Endothelial cell of umbilical vein (primary cell): ENCODE measurements at regions not wholly inside any gene's neighbourhood (a gene's known extent, or its start where the extent isn't known, plus 50 kb on each side); places are given as distances from the start of the nearest gene placed in this dataset.

Experiments used
- BruUV-seq: library from RNA; stranded (reverse); fragments of 400-500 nt; replicated peaks from 2 replicates; lab custom pipeline; 2021; lab: Mats Ljungman, UMichigan
- CTCF ChIA-PET: fragments of 300-600, 350-600 bp; sonication (Branson Sonifier 250); formaldehyde crosslinking; loops from one replicate; lab custom pipeline; 2021; ENCODE audit warnings: antibody characterized with exemption, inconsistent platforms; lab: Charles Lee
- POLR2A ChIA-PET: fragments of 300-600, 350-600 bp; sonication (Branson Sonifier 250); formaldehyde crosslinking; loops from one replicate; lab custom pipeline; 2021; ENCODE audit warnings: antibody characterized with exemption, inconsistent platforms; lab: Charles Lee
- DNase-seq: peaks from one replicate; pipeline ENCODE4 v3.0.0-alpha.2; 2011; ENCODE audit warnings: low read depth, low spot score
- FAIRE-seq: peaks from 2 replicates; lab custom pipeline; 2011; peaks lifted over from hg19 to GRCh38; lab: Jason Lieb, UNC
- H2AFZ ChIP-seq: 2 replicates; pipeline ENCODE4 v1.6.0; 2012; ENCODE audit warnings: low read depth, low read length, control low read depth, inconsistent platforms
- H3K27ac ChIP-seq: 2 replicates; pipeline ENCODE4 v1.5.1; 2011; ENCODE audit warnings: low read depth, mild to moderate bottlenecking, control low read depth, low read length, moderate library complexity; ENCODE audit not compliant: insufficient read depth
- H3K27me3 ChIP-seq, 2 experiments: 2 replicates each; pipeline versions ENCODE4 v1.6.0 to v1.6.1; 2011; ENCODE audit warnings: low read length in 2 of 2, mixed read lengths in 1 of 2; ENCODE audit not compliant: control insufficient read depth in 2 of 2, insufficient read depth in 2 of 2
- H3K36me3 ChIP-seq, 2 experiments: 2 replicates in 1 of 2; 3 replicates in 1 of 2; pipeline ENCODE4 v1.5.1; 2011; ENCODE audit warnings: low read length in 2 of 2, mild to moderate bottlenecking in 1 of 2, moderate library complexity in 1 of 2; ENCODE audit not compliant: control insufficient read depth in 2 of 2, insufficient read depth in 2 of 2; ENCODE audit errors: extremely low read depth in 1 of 2
- H3K4me1 ChIP-seq: 3 replicates; pipeline ENCODE4 v1.5.1; 2011; ENCODE audit warnings: mild to moderate bottlenecking, low read length; ENCODE audit not compliant: control insufficient read depth, insufficient read depth; ENCODE audit errors: extremely low read depth
- H3K4me2 ChIP-seq: 2 replicates; pipeline ENCODE4 v1.6.1; 2011; ENCODE audit warnings: low read length, control low read depth, mixed read lengths; ENCODE audit not compliant: insufficient read depth
- H3K4me3 ChIP-seq, 3 experiments: fragments of 200-600 bp in 1 of 3; sonication (generic), shearing (Covaris generic) in 1 of 3; replicated peaks in 1 of 3; 2 replicates each; pipeline ENCODE4 v1.5.1; 2011 to 2016; ENCODE audit warnings: control low read depth in 3 of 3, low read length in 3 of 3, mild to moderate bottlenecking in 2 of 3, inconsistent platforms in 1 of 3, low read depth in 1 of 3, moderate library complexity in 1 of 3; ENCODE audit not compliant: insufficient read depth in 1 of 3
- H3K79me2 ChIP-seq: 2 replicates; pipeline ENCODE4 v1.6.0; 2012; ENCODE audit warnings: low read length, inconsistent platforms; ENCODE audit not compliant: control insufficient read depth, insufficient read depth
- H3K9ac ChIP-seq: replicated peaks from 2 replicates; pipeline ENCODE3; 2011; ENCODE audit warnings: low read length, control low read depth; ENCODE audit not compliant: insufficient read depth; ENCODE audit errors: extremely low read depth
- H3K9me1 ChIP-seq: replicated peaks from 3 replicates; pipeline ENCODE4 v1.6.0; 2011; ENCODE audit warnings: mild to moderate bottlenecking, low read length; ENCODE audit not compliant: control insufficient read depth, insufficient read depth; ENCODE audit errors: extremely low read depth
- H3K9me3 ChIP-seq: replicated peaks from 2 replicates; pipeline ENCODE4 v1.5.1; 2012; ENCODE audit warnings: low read length, inconsistent platforms; ENCODE audit not compliant: control insufficient read depth, insufficient read depth
- H4K20me1 ChIP-seq: replicated peaks from 2 replicates; pipeline ENCODE3; 2011; ENCODE audit warnings: mild to moderate bottlenecking, low read length; ENCODE audit not compliant: control insufficient read depth, insufficient read depth; ENCODE audit errors: extremely low read depth
- CTCF ChIP-seq, 2 donors: IDR thresholded peaks; 1 replicate in 1 of 2; 2 replicates in 1 of 2; pipeline ENCODE4 v1.5.1; 2011; ENCODE audit warnings: low read length in 2 of 2, mild to moderate bottlenecking in 2 of 2, moderate library complexity in 2 of 2, control low read depth in 1 of 2, inconsistent platforms in 1 of 2, low read depth in 1 of 2; ENCODE audit not compliant: insufficient read depth in 1 of 2; ENCODE audit errors: extremely low read depth in 1 of 2
- EZH2 ChIP-seq: IDR thresholded peaks from 2 replicates; pipeline ENCODE4 v1.6.1; 2012; ENCODE audit warnings: borderline replicate concordance, low read depth, mild to moderate bottlenecking, moderate library complexity, low read length, inconsistent platforms; ENCODE audit not compliant: severe bottlenecking
- FOS ChIP-seq: IDR thresholded peaks from 2 replicates; pipeline ENCODE4 v1.6.1; 2011; ENCODE audit warnings: mild to moderate bottlenecking, low read length, moderate library complexity, borderline replicate concordance; ENCODE audit not compliant: insufficient read depth
- GATA2 ChIP-seq: IDR thresholded peaks from 2 replicates; pipeline ENCODE4 v1.7.0; 2011; ENCODE audit warnings: low read depth, mild to moderate bottlenecking, moderate library complexity, mixed read lengths, low read length; ENCODE audit not compliant: insufficient read length, insufficient read depth
- JUN ChIP-seq: IDR thresholded peaks from 2 replicates; pipeline ENCODE4 v1.6.1; 2011; ENCODE audit warnings: borderline replicate concordance, low read depth; ENCODE audit not compliant: insufficient read length, insufficient read depth
- MYC ChIP-seq: IDR thresholded peaks from one replicate; pipeline ENCODE4 v1.6.1; 2011; ENCODE audit warnings: mild to moderate bottlenecking, low read depth, low read length
- POLR2A ChIP-seq: IDR thresholded peaks from 2 replicates; pipeline ENCODE4 v1.6.1; 2012; ENCODE audit warnings: low read depth, mild to moderate bottlenecking, control low read depth, low read length
- POLR2AphosphoS5 ChIP-seq: IDR thresholded peaks from 2 replicates; pipeline ENCODE4 v1.6.1; 2012; ENCODE audit warnings: low read depth, mild to moderate bottlenecking, control low read depth, low read length, moderate library complexity; ENCODE audit not compliant: insufficient read depth
- dilution Hi-C: fragments of 300-500 bp; cut with MboI; formaldehyde crosslinking; loops from one replicate; pipeline ENCODE4 v1.15.0; 2019; ENCODE audit warnings: low sequenced_read_pairs; ENCODE audit not compliant: extremely low pct_ligation_motif_present
- intact Hi-C: fragments of 100-400 bp; cut with micrococcal nuclease; formaldehyde crosslinking; loops from one replicate; pipeline ENCODE4 v1.10.0; 2022
- TF ChIP-seq, protein P1 (sequence below): IDR thresholded peaks from 2 replicates; pipeline ENCODE4 v1.6.1; 2011; ENCODE audit not compliant: insufficient read depth, insufficient read length

GRCh38 chr4:115485402-115485801 is 372.0 kb upstream of the NDST4 start:
- no peak for TF ChIP-seq POLR2A
- TF ChIP-seq GATA2 = no peak
- TF ChIP-seq, protein P1, sequence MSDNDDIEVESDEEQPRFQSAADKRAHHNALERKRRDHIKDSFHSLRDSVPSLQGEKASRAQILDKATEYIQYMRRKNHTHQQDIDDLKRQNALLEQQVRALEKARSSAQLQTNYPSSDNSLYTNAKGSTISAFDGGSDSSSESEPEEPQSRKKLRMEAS = no peak
- TF ChIP-seq CTCF (IDR thresholded peaks at IDR 0.05; ENCODE audit: extremely low read depth in 1 of 2, insufficient read depth in 1 of 2, low read depth in 1 of 2, low read length in 2 of 2) = no peak
- TF ChIP-seq JUN = no peak
- TF ChIP-seq MYC = no peak
- TF ChIP-seq EZH2 = no peak
- no peak for TF ChIP-seq FOS
- no peak for TF ChIP-seq POLR2AphosphoS5

More at GRCh38 chr4:115485402-115485801, 372.0 kb upstream of the NDST4 start:
- no peaks in the 10 kb centered on the region for H3K36me3 ChIP-seq
- peaks cover 4% of the 10 kb centered on the region for H3K9me3 ChIP-seq
- intact Hi-C loops = no loop called here
- dilution Hi-C loops = no loop called here
- ChIA-PET CTCF (no interaction called here), POLR2A (no interaction called here)
- no peaks in the 10 kb centered on the region for H3K27me3 ChIP-seq
- no peaks in the 10 kb centered on the region for H3K9me1 ChIP-seq
- H4K20me1 ChIP-seq = no peaks in the 10 kb centered on the region
- H3K4me2 ChIP-seq = no peak overlapping the region
- no peak overlapping the region for H3K9ac ChIP-seq
- H3K4me3 ChIP-seq = no peak overlapping the region
- no peak for FAIRE-seq
- H2AFZ ChIP-seq = no peak overlapping the region
- no TSS peak for BruUV-seq
- H3K4me1 ChIP-seq = no peaks in the 10 kb centered on the region
- H3K27ac ChIP-seq = no peak overlapping the region
- no peaks in the 10 kb centered on the region for H3K79me2 ChIP-seq
- DNase-seq = no peak
